DMS79 (cell line): ENCODE measurements at regions not wholly inside any gene's neighbourhood (a gene's known extent, or its start where the extent isn't known, plus 50 kb on each side); places are given as distances from the start of the nearest gene placed in this dataset.

ENCODE experiments used
- DNase-seq: peaks from one replicate; lab custom pipeline; 2025; lab: John Stamatoyannopoulos, UW

- DNase-seq = no peak
These were observed 232.1 kb upstream of the SMIM21 start for GRCh38 chr18:75659535-75660023.

DNA sequence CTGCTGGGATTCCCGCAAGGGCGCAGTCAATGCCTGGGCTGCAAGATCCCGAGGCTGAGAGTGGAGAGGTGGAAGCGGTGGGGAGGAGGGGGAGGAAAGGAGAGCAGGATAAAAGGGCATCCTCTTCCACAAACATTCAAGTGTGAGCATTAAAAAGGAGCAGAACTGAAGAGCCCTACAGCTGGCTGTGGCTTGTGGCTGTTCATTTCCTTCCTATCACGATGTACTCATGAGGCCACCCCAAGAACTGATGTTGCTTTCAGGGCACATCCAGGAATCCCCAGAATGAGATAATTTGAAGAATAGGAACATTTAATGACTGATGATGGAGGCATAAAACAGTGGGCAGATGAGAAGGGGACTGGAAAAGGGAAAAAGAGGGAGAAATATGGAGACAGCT lies 230.8 kb upstream of the SMIM21 start:
- no peak for DNase-seq

DNA sequence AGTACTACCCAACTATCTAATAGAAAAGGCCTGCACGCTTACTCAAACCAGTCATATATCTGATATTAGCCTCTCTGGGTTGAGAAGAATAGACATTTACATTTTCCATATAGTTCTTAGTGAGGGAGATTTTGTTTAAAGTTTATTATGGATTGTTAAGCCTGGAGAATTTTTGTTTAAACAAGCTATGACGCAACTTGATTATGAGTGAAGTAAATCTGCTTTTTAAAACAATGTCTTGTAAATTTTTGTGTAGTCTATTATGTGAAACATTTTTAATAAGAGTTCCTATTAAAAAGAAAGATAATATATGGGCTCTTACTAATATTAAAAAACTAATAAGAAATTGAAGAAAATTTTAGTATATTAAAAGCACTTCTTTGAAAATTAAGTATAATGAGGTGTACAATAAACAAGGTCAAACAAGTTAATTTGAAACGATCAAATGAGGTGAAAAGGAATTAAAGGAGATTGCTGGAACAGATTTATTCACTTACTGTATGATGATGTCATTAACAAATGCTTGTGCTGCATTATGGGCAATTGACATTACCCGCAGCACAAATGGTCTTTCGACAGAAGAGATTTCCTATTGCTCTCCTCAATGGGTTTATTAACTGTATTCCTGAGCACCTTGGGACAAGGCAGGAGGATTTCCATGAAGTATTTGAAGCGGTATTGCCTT lies 229.2 kb upstream of the SMIM21 start:
- DNase-seq = no peak

DNA sequence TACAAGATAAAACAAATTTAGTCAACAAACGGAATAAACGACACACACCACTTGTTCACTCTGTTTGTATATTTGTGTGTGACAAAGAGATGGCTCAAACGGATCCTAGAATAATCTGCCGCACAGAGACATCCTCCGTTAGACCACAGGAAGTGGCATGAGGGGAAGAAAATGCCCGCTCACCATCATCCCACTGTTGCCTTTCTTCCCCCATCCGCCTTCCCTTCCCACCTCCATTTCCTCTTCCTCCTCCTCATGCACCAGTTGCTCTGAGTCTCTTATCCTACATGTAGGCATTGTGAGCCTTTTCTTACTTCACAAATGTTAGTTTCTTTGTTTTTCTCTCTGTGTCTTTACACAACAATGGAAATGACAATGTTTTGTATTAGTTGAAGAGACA lies 228.5 kb upstream of the SMIM21 start:
- DNase-seq = no peak

DNA sequence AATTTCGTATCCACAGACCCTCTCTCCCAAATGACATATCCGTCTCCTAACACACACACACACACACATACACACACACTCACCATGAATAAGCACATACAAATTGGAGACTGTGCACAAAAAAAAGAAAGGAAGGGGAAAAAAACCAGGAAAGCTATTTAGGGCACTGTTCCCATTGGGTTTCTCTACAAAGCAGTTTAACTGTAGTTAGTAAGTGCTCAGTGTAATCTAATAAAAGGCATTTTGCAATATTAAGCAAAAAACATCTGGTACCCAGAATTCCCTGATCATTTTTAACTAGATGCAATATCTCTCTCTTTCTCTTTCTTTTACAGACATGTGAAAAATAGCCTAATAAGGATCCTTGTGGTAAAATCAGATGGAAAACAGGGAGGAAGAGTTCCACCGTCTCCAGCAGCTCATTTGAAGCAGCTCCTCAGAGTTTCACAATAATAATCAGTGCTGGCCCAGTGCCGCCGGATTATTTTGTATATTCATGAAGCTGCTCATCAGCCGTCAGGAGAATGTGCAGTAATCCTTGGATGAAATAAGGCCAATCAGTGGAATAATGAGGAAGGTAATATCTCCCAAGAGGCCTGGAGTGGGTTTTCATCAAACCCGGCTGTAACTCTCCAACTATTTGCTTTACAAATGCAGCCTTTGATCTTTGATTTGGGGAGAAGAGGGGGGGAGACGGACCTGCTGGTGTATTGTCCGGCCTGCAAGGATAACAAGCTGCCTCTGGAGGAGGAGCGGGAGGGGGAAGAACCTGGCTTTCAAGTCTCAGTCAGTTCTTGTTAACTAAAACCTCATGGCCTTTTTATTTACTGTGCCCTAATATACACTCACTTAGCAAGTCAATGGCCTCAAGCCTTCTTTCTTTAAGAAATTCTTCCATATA lies 227.6 kb upstream of the SMIM21 start:
- no peak for DNase-seq

- DNase-seq = no peak
These were observed 226.9 kb upstream of the SMIM21 start for GRCh38 chr18:75654386-75654785.

- no peak for DNase-seq
These were observed 225.0 kb upstream of the SMIM21 start for GRCh38 chr18:75652528-75652927.

DNA sequence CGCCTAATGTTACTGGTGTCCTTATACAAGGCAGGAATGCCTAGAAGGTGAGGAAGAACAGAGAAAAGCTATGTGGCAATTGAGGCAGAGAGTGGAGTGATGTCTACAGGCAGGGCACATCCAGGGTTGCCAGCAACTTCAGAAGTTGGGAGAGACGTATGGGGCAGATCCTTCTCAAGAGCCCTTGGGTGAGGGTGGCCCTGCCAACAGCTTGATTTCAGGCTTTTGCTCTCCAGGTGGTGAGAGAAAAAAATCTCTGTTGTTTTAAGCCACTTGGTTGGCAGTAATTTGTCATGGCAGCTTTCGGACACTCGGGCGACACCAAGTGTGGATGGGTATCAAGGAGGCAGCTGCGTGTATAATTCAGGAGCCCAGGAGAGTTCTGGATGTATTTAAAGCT lies 217.4 kb upstream of the SMIM21 start:
- no peak for DNase-seq

GRCh38 chr18:75643083-75643482 lies 215.6 kb upstream of the SMIM21 start:
- DNase-seq = no peak

GRCh38 chr18:75639472-75639831 lies 211.9 kb upstream of the SMIM21 start:
- DNase-seq = no peak

DNA sequence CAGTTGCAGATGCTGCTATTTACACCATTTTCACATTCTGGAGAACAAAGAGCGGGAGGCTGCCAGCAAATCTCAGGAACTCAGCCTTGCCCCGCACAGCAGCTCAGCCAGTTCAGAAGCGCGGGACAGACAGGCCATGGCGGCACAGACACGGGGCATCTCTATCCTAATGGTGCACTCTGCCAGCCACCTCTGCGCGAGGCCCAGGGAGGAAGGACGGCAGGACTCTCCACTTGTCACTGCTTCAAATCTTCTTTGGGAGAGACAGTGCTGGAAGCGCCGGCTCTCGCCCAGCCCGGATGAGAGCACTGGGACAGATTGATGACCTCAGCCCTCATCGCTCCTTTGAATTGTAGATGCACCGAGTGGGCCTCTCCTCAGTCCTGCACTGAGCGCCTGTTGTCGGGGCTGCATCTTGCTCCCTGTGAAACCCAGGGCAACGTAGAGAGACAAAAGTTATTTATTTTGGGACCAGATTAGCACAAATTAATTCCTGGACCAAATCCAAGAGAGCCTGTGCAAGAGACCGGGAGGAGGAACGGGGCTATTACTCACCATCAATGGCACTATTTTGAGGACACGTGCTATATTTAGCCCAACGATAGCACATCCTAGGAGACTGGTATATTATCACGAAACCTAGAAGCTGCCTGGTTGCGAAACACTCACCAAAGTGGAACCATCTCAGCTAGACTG lies 211.4 kb upstream of the SMIM21 start:
- no peak for DNase-seq

GRCh38 chr18:75638223-75638775 lies 210.8 kb upstream of the SMIM21 start:
- DNase-seq = no peak

DNA sequence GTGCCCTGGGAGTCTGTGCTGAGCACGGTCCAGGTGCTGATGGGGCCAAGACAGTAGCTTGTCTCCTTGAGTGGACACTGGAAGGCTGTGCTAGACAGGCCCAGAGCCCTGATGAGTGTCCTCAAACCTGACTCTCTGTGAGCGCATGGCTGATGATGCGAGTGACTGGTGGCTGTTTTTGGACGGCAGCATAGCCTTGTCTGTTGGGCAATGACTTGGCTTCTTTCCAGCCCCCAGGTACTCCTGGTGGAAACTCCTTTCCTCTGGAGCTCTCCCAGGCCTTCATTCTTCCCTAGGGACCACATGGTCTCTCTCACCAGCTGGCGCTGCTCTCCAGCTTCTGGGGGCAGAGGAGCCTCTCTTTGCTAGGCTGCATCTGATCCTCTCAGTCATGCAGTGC lies 207.6 kb upstream of the SMIM21 start:
- peak; percentile 76 for DNase-seq

- DNase-seq = no peak
These were observed 198.5 kb upstream of the SMIM21 start for GRCh38 chr18:75625966-75626365.

GRCh38 chr18:75624869-75625268 lies 197.4 kb upstream of the SMIM21 start:
- DNase-seq = no peak

DNA sequence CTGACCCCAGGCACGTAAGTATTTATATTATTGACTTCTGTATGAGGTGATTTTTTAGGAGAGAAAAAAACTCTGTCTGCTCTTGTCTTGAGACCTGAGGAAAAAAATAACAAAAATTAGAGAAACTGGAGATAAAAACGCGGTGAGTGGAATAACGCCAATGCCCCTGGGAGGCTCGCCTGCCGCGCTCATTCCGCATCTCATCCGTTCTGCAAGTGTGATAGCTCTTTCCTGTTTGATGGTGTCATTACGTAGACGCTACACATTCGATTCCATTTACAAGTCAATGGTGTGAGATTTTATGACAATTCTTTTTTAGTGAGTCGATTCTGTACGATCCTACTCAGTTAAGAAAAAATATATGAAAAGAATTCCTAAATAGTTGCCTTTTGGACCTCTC lies 194.3 kb upstream of the SMIM21 start:
- no peak for DNase-seq

DNA sequence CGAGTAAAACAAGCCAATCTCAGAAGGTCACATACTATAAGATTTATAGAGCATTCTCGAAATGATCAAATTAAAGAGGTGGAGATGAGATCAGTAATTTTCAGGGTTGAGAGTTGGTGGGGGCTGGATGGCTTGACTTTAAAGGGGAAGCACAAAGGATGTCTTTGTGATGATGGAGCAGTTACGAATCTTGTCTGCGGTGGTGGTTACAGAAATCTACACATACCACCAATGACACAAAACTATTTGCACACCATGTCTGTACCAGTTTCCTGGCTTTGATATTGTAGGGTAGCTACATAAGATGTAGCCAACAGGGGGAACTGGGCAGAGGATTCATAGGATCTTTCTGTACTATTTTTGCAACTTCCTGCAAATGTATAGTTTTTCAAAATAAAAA lies 190.6 kb upstream of the SMIM21 start:
- no peak for DNase-seq

GRCh38 chr18:75612456-75612855 lies 185.0 kb upstream of the SMIM21 start:
- DNase-seq = no peak

- DNase-seq = no peak
These were observed 180.2 kb upstream of the SMIM21 start for GRCh38 chr18:75607701-75608100.

- no peak for DNase-seq
These were observed 165.0 kb upstream of the SMIM21 start for GRCh38 chr18:75592527-75592926.

- DNase-seq = no peak
These were observed 160.9 kb upstream of the SMIM21 start for GRCh38 chr18:75588412-75588811.

DNA sequence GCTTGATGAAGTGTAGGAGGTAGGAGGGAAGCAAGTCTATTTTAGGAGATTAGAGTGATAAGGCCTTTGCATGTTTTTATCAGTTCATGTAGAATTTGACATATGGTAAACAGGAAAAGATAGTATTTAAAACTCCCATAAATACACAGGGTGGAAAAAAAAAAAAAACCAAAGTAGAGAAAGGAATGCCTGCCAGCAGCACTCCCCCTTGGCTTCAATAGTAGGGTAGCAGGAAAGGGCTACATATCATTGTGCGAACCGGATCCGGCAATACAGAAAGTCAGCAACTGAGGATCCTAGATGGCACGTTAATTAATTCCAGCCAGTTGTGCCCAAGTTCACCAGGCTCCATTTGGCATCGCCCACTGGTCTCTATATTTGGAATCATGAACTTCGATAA lies 159.6 kb upstream of the SMIM21 start:
- DNase-seq = no peak
